Skin epidermis (tissue), 12 donors: ENCODE measurements at regions not wholly inside any gene's neighbourhood (a gene's known extent, or its start where the extent isn't known, plus 50 kb on each side); places are given as distances from the start of the nearest gene placed in this dataset.
"Not testable (repeated sequence)": the region's sequence is repeated elsewhere in the genome, so short reads cannot be mapped to it uniquely, and the experiment has no call there.

Source experiments
- H3K27ac ChIP-seq, 21 experiments: fragments of 200-600 bp; sonication (generic) in 11 of 21; one replicate each; pipeline ENCODE4 v1.5.0; 2020; ENCODE audit warnings: mild to moderate bottlenecking in 3 of 21, inconsistent platforms in 2 of 21, moderate library complexity in 2 of 21
- H3K4me3 ChIP-seq, 7 experiments: fragments of 200-600 bp; sonication (generic) in 2 of 7; one replicate each; pipeline ENCODE4 v1.5.0; 2020; ENCODE audit warnings: inconsistent platforms in 2 of 7, mild to moderate bottlenecking in 2 of 7, moderate library complexity in 1 of 7

- Histone ChIP-seq H3K4me3 (no peak overlapping the region), H3K27ac (no peak overlapping the region)
Measured at GRCh38 chr7:142513178-142513955, 235.9 kb upstream of the PRSS1 start.

GRCh38 chr7:142511801-142512200 lies 237.5 kb upstream of the PRSS1 start:
- no peak overlapping the region for H3K27ac ChIP-seq
- no peak overlapping the region for H3K4me3 ChIP-seq

- no peak overlapping the region for H3K4me3 ChIP-seq
Measured at GRCh38 chr7:142511374-142511773, 237.9 kb upstream of the PRSS1 start.

DNA sequence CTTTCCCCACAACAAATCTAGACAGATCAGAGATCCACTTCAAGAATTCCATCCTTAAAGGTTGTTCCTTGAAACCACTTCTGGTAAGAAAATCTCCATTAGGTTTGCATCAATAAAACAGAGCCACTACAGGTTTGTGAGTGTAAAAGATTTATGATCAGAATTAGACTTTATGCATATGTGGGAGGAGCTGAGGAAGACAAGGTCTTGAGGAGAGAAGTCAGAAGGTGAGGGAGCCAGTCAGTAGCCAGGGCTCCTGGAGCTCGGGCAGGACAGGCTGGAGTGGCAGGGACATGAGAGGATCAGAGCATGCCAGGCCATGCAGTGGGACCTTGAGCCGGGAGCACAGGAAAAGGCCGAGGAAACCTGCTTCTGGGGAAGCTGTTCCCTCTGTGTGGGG lies 240.0 kb upstream of the PRSS1 start:
- H3K27ac ChIP-seq, H3K4me3 ChIP-seq: not testable (repeated sequence)

More at GRCh38 chr7:142511374-142511773, 237.9 kb upstream of the PRSS1 start:
- H3K27ac ChIP-seq, result no peak overlapping the region

DNA sequence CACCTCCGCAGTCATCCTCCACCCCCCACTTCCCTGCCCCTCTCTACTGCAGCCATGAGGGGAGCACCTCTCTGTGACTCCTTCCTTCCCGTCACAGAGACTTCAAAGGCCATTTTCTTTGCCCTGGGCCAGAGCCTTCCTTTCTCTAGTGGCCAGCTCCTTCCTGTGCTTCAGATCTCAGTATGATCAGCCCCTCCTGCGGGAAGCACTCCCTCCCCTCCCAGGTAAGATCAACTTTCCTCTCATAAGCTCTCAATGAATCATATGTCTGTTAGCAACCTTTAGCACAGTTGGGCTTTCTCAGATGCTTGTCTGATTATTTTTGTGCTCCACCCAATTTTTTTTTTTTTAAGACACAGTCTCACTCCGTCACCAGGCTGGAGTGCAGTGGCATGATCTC lies 241.0 kb upstream of the PRSS1 start:
- Histone ChIP-seq H3K4me3 (no peak overlapping the region), H3K27ac (no peak overlapping the region)

DNA sequence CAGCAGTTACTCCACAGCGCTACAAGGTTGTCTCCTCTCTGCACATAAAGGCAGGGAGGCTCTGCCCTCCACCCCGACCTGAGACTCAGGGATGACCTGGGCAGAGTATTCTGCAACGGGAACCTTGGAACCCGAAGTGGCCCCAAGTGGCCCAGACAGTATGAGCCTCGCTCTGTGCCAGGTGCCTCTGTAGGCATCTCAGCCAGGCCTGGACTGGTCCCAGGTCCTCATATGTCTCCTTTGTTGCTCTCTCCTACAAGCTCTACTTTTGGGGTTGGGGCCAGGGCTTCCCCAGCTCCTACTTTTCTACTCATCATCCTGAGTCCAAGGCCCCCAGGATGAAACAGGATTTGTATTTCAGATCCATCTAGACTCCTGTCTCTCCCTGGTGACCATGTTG lies 241.5 kb upstream of the PRSS1 start:
- Histone ChIP-seq H3K27ac (no peak overlapping the region), H3K4me3 (no peak overlapping the region)

GRCh38 chr7:142507066-142507465 lies 242.2 kb upstream of the PRSS1 start:
- H3K27ac ChIP-seq, H3K4me3 ChIP-seq: not testable (repeated sequence)

DNA sequence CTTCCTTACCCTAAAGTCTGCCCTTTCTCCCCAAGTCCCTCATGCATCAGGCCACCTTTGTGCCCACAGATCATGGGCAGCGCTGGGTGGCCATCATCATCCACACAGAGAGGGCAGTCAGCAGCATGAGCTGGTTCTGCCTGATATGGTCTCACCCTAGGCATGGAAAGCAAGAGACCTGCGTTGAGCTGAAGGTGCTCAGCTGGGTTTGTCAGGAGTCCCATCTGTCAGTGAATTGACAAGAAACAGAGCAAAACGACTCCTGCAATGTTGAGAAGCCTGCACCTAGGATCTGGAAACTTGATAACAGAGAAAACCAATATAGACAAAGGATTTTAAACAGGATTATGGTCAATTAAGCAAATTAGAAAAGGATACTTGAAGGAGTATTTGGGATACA lies 242.7 kb upstream of the PRSS1 start:
- no peak overlapping the region for H3K27ac ChIP-seq
- no peak overlapping the region for H3K4me3 ChIP-seq

GRCh38 chr7:142503949-142504348 lies 245.3 kb upstream of the PRSS1 start:
- H3K4me3 ChIP-seq, H3K27ac ChIP-seq: not testable (repeated sequence)

- Histone ChIP-seq H3K4me3 (no peak overlapping the region), H3K27ac (no peak overlapping the region)
Measured at GRCh38 chr7:142503036-142503435, 245.2 kb upstream of the PRSS58 start.

- no peak overlapping the region for H3K27ac ChIP-seq
Measured at GRCh38 chr7:142501434-142501833, 243.6 kb upstream of the PRSS58 start.

DNA sequence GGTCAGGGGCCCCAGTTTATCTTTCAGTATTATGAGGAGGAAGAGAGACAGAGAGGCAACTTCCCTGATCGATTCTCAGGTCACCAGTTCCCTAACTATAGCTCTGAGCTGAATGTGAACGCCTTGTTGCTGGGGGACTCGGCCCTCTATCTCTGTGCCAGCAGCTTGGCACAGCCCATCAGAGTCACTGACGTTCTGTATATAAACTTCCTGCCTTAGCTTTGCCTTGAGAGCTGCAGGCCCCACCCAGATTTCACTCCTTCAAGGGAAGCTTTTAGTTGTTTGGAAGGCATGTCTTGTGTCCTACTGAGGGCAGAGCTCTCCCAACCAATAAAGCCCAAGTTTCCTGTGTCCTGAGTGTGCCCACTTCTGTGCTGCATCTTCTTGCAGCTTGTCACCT lies 242.5 kb upstream of the PRSS58 start:
- peak overlapping the region in 3 of 21 experiments; percentile 33 to 44 (median 40) for H3K27ac ChIP-seq
- H3K4me3 ChIP-seq, result no peak overlapping the region

More at GRCh38 chr7:142501434-142501833, 243.6 kb upstream of the PRSS58 start:
- H3K4me3 ChIP-seq, result no peak overlapping the region

DNA sequence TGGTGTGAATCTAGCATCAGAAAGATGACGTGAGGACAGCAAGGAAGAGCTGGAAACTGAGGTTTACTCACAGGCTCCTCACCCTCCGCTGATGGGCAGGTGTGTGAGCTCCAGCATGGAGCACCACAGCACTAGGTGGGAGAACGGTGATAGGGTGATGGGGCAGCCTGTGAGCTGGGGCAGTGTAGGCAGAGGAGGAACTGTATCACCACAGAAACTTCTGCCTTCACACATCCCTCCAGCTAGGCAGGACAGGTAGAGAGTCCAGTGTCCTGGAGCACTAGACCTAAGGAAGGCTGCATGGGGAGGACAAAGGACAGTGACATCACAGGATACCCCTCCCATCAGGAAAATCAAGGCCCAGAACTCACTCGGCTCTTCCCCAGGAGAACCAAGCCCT lies 241.8 kb upstream of the PRSS58 start:
- no peak overlapping the region for H3K4me3 ChIP-seq
- H3K27ac ChIP-seq, result peak overlapping the region in 3 of 21 experiments; percentile 33 to 44 (median 40)

- Histone ChIP-seq H3K4me3 (no peak overlapping the region), H3K27ac (no peak overlapping the region)
Measured at GRCh38 chr7:142498364-142498763, 240.5 kb upstream of the PRSS58 start.

GRCh38 chr7:142496545-142496991 lies 238.7 kb upstream of the PRSS58 start:
- Histone ChIP-seq H3K4me3 (no peak overlapping the region), H3K27ac (no peak overlapping the region)

GRCh38 chr7:142495879-142496278 lies 238.0 kb upstream of the PRSS58 start:
- H3K27ac ChIP-seq, H3K4me3 ChIP-seq: not testable (repeated sequence)

GRCh38 chr7:142495301-142495700 lies 237.4 kb upstream of the PRSS58 start:
- not testable (repeated sequence) for H3K4me3 ChIP-seq, H3K27ac ChIP-seq

DNA sequence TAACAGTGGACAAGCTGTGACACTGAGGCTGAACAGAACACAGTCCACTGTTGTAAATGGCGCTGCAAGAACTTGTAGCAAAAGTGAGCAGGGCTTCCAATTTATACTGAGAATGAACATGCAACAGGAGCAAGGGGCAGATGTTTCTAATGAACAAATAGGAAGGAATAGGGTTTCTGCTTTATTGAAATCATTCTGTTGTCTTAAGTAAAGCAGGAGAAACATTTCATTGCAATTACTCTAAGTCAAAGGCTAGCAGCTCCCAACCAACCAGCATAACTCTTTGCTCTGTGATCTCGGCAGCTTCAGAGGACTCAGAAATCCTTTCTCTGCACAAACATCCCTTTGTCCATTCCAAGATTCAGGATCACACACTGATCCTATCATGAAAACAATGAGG lies 236.2 kb upstream of the PRSS58 start:
- H3K27ac ChIP-seq, result no peak overlapping the region
- no peak overlapping the region for H3K4me3 ChIP-seq

- H3K4me3 ChIP-seq, result no peak overlapping the region
Measured at GRCh38 chr7:142488842-142489241, 231.0 kb upstream of the PRSS58 start.

DNA sequence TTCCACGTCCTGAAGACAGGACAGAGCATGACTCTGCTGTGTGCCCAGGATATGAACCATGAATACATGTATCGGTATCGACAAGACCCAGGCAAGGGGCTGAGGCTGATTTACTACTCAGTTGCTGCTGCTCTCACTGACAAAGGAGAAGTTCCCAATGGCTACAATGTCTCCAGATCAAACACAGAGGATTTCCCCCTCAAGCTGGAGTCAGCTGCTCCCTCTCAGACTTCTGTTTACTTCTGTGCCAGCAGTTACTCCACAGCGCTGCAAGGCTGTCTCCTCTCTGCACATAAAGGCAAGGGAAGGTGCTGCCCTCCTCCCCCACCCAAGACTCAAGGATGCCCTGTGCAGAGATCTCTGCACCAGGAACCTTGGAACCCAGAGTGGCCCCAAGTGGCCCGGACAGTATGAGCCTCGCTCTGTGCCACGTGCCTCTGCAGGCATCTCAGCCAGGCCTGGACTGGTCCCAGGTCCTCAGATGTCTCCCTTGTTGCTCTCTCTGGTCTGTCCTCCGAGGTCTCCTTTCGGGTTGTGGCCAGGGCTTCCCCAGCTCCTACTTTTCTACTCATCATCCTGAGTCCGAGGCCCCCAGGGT lies 230.3 kb upstream of the PRSS58 start:
- no peak overlapping the region for H3K27ac ChIP-seq
- no peak overlapping the region for H3K4me3 ChIP-seq

More at GRCh38 chr7:142488842-142489241, 231.0 kb upstream of the PRSS58 start:
- no peak overlapping the region for H3K27ac ChIP-seq

DNA sequence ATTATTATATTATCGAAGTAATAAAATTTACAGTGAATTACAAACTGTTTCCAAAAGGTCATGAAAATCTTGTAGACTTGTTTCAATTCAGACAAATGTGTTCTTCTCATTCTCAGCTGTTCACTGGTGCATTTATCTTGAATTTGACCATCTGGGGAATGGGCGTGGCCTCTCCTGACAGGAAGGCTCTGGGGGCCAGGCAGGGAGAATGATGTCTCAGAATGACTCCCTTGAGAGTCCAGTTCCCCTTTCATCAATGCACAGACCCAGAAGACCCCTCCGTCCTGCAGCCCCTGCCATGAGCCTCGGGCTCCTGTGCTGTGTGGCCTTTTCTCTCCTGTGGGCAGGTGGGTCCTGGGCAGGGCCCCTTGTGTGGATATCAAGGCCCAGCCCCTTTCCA lies 229.7 kb upstream of the PRSS58 start:
- not testable (repeated sequence) for H3K27ac ChIP-seq, H3K4me3 ChIP-seq
